ENCODE measurements at regions not wholly inside any gene's neighbourhood (a gene's known extent, or its start where the extent isn't known, plus 50 kb on each side); places are given as distances from the start of the nearest gene placed in this dataset.
"Not testable (repeated sequence)": the region's sequence is repeated elsewhere in the genome, so short reads cannot be mapped to it uniquely, and the experiment has no call there.

DNA sequence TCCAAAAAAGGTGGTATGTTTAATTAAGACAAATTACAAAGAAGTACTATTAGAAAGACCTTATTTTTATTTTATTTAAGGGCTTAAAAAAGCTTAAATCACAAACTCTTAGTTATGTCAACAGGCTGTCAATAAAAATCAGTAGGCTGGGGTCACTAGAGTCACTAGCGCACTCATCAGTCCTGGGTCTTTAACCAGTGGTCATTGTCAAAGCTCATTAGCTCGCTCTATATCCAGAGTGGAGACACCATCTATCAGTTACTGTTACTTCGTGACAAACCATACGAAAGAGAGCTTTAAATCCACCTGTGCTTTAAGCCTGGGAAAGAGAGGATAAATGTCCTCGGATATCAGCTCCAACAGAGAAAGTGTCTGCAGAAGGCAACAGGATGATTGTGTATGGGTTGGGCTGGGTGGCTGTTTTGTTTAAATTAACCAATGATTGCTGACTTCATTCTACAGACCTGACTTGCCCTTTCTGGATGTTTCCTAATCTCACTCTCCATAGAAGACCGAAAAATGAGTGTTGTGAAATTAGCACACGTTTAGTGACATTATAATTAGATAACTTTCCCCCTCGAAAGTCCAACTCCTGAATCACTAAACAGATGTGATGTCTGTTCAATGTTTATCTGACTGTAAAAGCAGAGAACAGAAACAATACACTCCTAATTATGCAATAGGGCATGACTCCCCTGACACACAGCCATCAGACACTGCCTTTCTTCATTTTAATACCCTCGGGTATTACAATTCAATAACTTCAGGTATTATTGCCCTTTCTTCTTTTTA is 123.6 kb upstream of the TNPO1 start:
- no peak for DNase-seq

DNA sequence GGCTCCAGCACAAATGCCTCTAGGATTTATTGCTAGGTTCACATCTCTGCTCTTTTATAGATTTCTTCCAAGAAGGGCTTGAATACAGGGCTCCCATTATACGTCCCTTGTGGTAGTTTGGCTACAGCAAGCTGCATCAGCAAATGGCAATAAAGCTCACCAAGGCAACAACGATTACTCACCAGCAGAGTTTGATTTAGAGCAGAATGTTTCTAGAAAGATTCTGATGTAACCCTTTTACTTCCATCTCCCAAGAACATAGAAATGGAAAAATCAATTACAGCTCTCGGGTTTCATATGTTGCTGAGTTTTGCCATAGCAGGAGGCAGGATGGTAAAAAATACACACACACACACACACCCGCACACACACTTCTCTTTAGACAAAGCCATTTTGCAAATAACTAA is 124.2 kb upstream of the TNPO1 start:
- no peak for DNase-seq

DNA sequence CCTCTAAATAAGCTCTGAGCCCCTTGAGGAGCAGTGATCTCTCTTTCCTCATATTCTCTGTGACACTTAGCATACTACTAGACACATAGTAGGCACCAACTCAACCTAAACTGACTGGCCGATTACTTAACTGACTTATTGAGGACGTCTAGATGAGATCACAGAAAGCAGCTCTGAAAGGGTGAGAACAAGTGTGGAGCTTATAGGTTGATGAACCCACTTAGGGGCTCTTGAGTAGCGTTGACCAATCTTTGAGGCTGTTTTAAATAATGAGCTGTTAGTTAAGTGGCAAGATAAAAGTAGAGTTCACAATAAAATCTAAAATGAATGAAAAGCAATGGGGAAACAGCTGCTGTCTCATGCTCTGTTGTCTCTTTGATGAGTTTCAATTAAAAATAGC is 124.7 kb upstream of the TNPO1 start:
- DNase-seq: no peak

DNA sequence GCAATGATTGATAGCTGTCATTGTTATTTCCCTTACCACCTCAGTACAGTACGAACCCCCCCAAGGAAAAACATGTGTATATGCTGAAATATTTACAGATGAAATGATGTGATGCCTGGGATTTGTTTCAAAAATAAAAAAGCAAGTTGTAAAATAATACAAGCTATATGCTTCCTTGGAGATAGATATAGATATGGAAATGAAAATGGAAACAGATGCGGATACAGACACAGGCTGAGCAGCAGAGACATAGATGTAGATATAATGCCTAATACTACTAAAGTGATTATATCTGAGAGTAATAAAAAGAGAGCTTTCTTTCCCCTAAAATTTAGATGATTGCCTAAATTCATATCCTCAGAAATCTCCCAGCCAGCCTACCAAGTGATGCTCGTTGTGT is 127.5 kb upstream of the TNPO1 start:
- DNase-seq: no peak

DNA sequence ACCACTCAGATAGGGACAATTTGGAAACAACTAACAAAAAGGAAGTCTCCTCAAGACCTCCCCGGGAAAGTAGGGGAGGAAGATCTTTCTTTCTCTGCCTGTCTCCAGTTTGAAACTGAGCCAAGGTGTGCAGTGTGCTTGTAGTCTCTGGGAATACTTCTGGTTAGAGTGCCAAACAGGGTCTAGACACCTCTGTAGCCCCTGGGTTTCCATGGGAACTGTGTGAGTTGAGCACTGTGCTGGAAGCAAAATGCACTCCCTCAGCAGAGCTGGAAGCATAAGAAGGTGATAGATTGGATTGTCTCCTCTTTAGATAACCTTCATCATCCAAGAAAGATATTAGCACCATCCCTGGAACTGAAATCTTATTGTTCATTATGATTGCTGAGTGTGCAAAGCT is 129.2 kb upstream of the TNPO1 start:
- DNase-seq: no peak

DNA sequence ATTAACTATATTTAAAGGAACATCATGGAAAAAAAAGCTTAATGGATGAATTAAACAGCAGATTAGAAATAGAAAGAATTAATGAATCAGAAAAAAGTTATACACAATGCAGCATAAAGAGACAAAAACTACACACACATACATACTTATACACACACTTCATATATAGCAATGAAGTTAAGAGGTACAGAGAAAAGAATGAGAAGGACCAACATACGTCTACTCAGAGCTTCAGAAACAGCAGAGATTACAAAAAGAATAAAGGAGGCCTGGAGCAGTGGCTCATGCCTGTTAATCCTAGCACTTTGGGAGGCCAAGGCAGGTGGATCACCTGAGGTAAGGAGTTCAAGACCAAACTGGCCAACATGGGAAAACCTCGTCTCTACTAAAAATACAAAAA is 133.9 kb upstream of the TNPO1 start:
- no peak for DNase-seq

DNA sequence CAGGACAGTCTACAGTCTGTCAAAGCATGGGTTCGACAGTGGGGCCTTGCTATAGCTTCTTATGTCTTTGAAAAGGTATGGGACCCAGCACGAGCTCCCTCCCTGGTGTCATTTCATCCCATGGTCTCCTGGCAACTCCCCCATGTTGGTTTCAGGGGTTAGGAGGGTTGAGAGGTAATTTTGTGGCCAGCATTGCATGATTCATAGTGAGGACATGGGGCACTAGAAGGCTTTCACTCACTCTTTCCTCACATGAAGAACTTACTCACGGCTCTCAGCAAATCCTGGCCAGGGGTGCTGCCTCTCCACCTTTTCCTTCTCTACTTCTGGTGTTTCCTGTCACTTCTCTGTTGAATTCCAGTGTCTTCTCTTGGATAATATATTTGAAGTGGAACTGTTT is 134.7 kb upstream of the TNPO1 start:
- DNase-seq: no peak

DNA sequence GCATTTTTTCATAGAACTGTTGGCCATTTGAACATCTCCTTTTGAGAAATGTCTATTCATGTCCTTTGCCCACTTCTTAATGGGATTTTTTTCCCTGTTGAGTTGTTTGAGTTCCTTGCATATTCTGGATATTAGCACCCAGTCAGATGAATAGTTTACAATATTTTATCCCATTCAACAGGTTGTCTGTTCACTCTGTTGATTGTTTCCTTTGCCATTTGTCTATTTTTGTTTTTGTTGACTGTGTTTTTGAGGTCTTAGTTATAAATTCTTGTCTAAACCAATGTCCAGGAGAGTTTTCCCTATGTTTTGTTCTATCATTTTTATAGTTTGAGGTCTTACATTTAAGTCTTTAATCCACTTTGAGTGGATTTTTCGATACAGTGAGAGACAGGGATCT is 139.0 kb upstream of the TNPO1 start:
- DNase-seq: no peak

DNA sequence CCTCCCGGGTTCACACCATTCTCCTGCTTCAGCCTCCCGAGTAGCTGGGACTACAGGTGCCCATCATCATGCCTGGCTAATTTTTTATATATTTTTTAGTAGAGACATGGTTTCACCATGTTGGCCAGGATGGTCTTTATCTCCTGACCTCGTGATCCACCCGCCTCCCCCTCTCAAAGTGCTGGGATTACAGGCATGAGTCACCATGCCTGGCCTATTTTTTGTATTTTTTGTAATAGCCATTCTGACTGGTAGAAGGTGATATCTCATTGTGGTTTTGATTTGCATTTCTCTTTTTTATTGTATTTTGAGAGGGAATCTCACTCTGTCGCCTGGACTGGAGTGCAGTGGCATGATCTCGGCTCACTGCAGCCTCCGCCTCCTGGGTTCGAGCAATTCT is 139.6 kb upstream of the TNPO1 start:
- DNase-seq: not testable (repeated sequence)

DNA sequence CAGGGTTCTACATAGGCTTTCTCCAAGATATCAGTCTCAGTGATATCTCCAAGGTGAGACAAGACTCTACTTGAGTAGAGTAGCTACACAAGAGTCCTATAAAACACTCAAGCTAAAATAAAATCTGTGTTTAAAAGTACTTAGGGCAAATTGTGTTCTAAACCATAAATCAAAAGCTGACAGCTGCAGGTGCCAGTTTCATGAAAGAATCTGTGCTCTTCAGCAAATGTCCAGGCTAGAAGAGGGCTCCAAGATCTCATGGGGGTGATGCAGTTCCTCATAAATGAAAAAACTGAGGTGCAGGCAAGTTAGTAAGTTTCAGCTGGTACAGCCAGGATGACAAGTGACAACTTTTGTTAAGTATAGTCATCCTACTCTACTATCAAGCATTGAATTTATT is 142.8 kb upstream of the TNPO1 start:
- DNase-seq: no peak

DNA sequence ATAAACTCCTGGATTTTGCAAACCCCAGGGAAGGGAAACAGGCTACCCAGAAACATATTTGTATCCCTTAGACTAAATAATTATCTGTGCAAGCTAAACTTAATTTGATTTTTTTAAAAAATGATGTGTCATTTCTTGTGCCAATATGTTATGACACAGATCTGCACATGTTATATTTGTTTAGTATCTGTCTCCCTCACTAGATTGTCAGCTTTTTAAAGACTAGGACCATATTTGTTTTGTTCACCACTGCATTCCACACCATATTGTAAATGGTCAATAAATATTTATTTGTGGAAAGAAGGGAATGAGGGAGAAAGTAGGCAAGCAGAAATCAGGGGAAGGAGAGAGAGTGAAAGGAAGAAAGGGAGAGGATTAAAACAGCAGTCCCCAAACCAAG is 143.3 kb upstream of the TNPO1 start:
- no peak for DNase-seq

DNA sequence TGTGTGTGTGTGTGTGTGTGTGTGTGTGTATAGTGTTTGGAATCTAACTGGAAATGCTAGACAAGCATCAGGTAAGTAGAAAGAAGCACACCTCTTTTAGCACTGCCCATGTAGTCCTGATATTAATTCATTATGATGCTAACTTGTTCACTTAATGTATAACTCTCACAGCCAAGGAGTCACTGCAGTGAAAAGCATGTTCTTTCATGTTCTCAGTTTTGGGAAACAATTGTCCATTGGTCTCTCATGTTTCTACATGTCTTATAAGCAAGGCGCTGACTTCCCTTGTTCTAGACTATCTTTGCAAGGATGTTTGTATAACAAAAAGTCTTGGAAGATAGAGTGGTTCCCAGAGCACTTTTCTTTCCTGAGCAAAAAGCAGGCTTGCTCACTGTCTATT is 148.8 kb upstream of the TNPO1 start:
- DNase-seq: no peak

DNA sequence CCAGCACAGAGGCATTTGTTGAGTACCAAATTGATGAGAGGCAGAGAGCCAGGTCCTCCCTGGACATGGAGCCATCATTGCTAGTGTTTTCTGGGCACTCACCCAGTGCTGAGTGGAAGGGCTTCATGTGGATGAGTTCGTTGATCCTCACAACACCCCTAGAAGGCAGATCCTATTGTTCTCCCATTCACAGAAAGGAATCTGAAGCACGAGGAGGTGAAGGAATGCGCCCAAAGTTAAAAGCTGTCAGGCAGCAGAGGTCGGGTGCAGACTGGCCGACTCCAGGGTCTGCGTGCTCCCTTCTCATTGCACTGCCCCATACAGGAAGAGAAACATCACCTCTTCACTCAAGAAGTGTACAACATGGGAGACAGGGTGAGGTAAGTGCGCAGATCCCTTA is 153.5 kb upstream of the TNPO1 start:
- DNase-seq: no peak

DNA sequence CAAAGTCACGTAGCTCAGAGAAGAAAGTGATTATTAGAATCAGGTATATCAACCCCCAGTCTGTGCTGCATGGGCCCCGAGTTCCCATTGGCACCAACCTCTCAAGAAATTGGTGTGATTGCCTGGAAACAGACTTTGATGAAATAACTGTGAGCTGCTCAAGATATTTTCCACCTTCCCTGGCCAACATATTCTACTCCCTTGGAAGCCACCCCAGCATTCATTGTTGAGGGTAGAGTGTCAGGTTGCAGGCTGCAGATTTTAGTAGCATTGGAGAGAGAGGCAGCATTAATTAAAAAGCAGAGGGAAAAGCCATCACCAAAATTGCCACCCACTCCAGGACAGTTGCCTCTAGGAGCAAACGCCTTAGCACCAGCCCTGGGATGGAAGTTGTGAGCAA is 154.2 kb upstream of the TNPO1 start:
- no peak for DNase-seq

DNA sequence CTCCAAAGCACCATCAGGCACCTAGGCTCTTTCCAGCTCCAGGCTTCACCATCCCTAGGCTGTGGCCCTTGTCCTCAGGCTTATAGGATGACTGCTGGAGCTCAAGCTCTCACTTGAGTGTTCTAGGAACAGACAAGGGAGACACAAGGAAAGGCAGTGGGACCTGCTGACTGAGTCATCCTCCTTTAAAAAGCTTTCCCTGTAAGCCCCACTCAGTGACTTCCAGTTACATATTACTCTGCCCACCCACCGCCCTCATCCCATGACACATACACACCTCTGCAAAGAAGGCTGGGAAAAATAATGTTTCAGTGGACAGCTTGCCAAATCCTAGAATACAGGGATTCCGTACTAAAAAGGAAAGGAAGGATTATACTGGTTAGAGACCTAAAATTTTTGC is 154.2 kb upstream of the ZNF366 start:
- DNase-seq: no peak

DNA sequence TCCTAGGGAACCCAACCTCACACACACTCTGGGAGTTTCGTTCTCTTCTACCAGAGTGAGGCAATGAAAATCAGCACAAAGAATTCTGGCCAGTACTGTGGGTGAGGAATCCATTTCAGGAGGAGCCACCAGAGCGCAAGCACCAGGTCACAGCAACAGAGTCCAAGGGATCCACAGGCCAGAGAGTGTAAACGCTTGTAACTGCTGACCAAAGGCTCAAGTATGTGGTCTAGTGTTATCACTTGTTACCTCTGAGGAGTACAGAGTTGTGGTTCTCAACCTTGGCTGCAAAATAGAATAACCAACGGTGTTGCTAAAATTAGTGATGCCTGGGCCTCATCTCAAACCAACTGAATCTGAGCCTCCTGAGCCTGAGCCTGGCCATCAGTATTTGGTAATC is 152.5 kb upstream of the ZNF366 start:
- DNase-seq: no peak

DNA sequence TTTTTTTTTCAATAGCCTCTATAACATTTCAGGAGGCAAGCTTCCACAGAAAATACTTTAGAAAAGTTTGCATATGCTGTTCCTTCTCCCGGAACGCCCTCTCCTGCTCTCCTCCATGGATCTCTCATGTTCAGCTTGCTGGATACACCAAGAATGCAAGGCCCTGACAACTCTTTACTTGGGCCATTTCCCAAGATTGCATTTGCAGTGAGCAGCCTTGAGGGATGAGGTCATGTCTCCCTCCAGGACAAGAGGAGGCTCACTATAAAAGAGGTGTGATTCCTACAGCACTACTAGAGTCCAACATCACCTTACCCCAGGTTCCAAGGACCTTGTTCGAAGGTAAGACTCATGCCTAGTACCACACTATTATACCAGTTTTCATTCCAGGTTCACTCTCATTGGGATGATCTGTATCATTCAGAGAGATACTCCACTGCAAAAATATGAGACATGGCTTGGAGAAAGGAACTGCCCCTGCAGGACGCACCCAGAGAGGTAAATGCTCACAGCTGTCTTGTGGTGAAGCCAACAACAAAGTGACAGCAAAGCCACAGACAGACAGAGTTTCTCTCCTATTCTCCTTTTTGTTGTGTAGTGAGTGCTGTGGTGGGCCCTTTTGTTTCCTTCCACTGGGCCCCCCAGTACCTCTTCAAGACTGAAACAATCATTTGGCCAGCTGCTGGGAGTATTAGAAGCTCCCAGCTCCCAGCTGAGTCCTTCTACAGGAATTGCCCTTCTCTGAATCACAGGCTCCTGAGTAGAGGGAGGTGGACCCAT is 151.7 kb upstream of the ZNF366 start:
- no peak for DNase-seq

DNA sequence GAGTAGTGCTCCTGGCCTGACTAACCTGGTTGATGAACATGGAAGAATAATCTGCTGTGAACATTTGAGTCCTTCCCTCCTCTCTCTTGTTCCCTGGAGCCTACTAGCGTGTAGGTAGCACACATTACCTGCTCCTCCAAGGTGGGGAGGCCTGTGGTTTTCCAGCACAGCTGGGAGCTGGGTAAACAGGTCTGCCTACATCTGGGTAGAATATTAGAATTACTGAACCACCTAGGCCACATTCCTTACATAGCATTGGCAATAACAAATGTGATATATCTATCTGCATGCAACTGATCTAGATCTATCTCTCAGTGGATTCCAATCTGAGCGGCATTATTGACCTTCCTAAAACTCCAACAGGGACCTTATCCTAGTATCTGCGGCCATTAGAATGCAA is 151.0 kb upstream of the ZNF366 start:
- no peak for DNase-seq

DNA sequence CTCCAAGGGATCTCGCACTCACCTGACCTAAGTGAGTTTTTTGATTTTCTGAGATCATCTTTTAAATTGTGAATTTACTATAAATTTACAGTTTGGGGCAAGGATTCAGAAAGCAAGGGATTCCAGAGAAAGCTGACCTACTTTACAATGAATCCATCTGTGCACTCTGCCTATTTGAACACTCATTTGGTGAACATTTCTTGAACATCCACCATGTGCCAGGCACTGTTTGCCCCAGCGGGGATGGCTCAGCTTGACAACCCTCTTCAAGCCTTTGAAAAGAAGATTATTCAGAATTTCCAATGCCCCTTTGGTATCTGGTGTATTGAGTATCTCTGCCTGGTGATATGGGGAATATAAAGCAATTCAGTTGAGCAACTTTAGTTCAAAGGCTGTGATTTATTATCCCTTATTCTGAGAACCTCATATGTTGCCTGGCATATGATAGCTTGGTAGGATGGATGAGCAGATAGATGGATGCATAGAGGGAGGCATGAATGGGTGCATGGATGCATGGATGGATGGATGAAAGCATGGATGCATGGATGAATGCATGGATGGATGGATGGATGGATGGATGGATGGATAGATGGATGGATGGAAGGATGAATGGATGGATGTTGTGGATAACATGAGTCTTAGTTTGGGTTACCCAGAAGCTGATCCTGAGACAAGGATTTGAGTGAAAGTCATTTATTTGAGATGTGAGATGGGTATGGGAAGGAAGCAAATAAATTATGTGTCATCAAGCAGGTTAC is 149.7 kb upstream of the ZNF366 start:
- DNase-seq: no peak

DNA sequence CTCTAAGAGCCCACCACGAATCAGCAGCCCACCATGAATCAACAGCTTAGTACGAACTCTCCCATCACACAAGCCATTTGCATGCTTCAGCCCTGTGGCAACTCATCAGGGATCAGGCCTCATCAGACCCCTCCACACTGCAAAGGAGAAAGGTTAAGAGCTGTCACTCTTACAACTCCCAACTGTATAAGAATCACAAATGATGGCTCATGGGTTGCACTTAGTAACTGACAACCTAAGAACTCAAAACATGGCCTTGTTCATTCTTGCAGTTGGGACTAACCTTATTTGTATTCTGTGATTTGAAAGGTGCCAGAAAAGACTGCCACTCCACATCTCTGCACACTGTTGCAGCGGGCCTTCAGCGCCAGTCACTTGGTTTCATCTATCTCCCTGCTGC is 149.1 kb upstream of the ZNF366 start:
- DNase-seq: no peak

DNA sequence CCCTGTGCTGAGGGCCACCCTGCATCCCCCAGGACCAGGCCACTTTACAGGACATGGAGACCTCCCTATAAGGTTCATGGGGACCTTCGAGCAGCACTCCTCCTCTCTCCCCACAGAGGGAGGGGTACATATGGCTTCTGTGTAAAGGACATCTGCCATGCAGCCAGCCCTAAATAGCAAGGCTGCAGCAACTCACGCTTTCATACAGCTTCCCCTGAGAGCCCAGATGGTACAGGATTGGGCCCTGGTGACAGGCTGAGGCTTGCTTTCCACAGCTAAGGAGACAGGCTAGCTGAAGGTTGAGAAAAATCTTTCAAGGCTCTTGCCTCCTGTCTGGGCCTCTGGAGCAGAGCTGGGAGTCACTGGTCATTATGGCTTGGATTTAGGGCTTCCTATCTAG is 147.0 kb upstream of the ZNF366 start:
- DNase-seq: no peak

DNA sequence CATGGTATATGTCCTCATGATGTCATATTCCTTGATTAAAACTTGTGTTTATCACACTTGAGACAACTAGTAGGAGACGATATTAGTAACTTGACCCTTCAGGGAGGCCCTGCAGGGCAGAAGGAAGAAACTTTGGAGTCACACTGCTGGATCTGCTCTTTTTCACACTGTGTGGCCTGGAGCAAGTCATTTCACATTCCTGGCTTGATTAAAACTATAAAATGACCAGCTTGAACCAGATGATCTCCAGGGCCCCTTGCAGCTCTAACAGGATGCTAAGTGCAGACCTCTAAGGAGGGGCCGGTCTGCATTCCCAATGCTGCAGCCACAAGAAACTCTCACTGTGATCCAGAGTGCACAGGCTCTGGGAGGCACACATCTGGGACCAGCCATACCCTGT is 146.4 kb upstream of the ZNF366 start:
- DNase-seq: no peak

DNA sequence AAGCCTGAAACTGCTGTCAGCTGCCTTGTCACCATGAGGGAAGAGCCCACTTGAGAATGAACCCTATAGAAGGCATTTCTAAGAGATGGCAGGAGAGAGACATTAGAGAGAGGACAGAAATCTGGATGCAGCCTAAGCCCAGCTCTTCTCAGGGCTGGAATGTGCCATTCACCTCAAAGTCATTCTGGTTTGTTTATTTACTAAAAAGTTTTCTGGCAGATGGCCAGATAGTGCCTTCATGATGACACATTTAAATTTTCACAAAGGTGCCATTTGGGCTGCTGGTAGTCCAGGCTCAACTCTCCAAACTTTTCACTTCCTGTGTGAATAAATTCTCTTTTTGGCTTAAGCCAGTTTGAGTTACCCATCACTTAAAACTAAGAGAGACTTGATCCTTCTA is 144.6 kb upstream of the ZNF366 start:
- DNase-seq: no peak

DNA sequence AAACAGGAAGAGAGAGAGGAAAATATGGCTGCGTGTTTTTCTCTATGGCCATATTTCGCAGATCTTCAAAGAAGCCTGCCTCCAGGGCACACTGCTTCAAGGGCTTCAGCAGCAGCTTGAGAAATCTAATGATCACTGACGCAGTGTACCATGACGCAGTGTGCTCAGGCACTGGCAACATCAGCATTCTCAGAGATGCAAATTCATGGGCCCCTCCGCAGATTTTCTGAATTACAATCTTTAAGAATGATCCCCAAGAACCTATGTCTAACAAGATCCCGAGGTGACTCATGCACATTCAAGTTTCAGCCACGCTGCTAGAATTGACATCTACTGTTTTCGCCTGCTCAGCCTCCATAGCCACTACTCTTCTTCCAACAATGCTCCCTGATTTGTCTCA is 143.9 kb upstream of the ZNF366 start:
- DNase-seq: no peak
